ENCODE measurements at regions not wholly inside any gene's neighbourhood (a gene's known extent, or its start where the extent isn't known, plus 50 kb on each side); places are given as distances from the start of the nearest gene placed in this dataset.
"Not testable (repeated sequence)": the region's sequence is repeated elsewhere in the genome, so short reads cannot be mapped to it uniquely, and the experiment has no call there.

DNA sequence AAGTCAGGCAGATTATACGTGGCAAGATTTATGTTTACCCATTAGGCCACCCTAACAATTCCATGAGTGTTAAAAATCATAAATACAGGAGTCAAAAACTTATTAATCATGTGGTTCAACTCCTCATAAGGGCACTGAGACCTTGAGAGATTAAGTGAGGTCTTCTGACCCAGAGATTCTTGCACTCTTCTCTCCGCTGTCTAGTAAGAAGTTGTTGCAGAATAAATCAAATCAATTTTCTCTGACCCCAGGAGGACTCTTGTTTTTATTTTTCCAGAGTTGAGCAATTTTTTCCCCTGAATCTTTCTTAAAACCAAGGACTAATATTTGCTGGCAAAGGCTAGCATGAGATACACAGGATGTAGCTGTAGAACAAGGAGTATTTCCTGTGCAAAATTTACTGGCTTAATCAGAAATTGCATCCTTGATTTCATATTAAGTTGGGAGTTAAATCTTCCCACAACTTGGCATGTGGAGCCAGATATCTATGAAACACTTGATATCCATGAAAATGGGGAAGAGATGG, 90.9 kb upstream of the PTHLH start:
- DNase-seq: no peak

DNA sequence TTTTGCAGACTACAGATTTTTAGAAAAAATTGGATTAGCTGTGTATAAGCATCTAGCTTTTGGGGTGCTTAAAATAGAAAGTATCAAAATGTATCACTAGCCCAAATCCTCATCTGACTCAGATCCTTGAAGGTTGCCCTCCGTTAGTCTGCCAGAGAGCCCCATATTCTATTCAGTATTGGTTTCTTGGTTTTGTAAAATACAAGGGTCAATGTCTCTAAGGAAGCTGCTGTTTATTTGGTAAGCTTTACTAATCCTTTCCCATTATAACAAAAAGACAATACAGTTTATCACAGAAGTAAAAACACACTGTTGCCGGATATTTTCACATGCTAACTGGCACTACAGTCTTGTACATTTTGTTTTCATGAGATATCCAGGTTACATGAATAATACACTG, 92.8 kb upstream of the PTHLH start:
- no peak for DNase-seq

GRCh38 chr12:28065889-28066630, 93.5 kb upstream of the PTHLH start:
- no peak for DNase-seq

DNA sequence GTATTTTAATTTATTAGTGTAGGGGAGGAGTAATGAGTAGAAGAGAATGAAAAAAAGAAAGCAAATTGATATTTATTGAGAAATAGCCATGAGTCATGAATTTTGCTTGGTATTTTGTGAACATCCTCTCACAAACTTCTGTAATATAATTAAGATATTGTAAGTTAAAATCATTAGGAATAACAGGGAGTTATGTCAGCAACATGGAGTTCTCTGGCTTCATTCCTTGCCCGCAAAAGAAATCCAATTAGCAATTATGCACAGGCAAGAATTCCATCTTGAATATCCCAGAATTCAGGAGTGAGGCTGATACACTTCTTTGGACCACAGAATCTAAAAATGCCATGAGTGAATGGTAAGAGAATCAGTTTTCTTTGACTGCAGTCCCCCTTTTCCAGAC, 94.3 kb upstream of the PTHLH start:
- DNase-seq: no peak

- no peak for DNase-seq
These were observed 95.9 kb upstream of the PTHLH start for GRCh38 chr12:28068467-28068866.

GRCh38 chr12:28079539-28079938, 107.0 kb upstream of the PTHLH start:
- no peak for DNase-seq

- peak; percentile 49 for DNase-seq
These were observed 108.2 kb upstream of the CCDC91 start for GRCh38 chr12:28082096-28082495.

DNA sequence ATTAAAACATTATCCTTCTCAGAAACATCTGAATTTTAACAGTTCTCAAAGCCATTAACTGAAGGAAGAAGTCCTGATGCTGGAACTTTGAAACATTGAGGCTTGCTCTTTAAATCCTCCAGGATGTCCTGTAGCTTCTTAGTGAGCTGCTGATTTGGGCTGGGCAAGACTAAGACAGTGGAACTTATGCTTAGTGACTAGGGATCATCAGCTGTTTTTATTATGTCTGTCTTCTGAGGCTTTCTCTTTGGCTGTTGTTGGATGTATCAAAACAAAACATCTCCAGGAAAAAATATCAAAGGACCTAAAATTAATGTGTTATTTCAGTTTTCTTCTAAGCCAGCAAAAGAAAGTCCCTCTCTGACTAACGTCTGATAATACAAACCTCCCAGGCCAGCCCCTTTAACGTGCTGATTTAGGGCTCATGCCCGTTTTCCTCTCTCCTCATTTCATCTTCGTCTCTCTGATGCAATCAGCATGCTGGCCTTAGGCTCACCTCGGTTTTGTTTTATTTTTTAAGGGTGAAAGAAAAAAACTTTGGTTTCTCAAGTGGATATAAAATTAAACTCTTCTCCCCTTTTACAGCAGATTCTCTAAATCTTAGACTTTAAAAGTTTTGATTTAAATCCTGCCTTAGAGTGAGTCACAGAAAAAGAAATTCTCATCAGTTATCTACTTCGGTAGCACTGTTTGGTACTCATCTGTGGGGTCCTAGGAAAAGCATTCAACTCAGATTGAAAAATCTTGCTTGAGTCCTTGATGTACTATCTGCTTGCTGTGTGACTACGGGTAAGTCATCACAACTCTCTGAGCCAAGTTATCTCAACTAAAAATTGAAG, 106.2 kb upstream of the CCDC91 start:
- DNase-seq: no peak

DNA sequence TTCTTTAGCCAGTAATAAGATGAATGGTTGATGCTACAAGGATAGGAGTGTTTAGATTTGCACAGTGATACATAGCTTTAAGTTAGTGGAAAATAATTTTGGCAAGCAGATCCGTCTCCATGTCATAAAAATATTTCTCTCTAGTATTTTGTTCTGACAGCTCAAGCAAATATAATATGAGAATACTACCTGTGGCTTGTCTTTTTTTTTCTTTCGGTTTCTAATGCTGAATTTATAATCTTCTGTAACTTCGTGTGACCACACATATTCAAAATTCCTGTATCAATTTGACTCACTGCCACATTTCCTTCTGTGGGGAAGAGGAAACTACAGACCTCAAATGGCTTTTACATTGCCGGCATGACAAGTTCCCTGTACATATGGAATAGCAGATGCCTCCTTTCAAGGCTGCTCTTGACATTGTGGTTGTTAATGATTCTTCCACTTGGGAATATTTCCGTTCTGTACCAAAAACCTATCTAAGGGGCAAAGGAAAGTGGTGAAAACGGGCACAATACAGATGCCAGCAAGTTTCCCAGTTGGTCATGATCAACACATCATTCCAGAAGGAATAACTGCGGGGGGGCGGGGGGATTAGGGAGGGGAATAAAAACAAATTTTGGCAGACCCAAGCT, 103.6 kb upstream of the CCDC91 start:
- DNase-seq: peak; percentile 64

DNA sequence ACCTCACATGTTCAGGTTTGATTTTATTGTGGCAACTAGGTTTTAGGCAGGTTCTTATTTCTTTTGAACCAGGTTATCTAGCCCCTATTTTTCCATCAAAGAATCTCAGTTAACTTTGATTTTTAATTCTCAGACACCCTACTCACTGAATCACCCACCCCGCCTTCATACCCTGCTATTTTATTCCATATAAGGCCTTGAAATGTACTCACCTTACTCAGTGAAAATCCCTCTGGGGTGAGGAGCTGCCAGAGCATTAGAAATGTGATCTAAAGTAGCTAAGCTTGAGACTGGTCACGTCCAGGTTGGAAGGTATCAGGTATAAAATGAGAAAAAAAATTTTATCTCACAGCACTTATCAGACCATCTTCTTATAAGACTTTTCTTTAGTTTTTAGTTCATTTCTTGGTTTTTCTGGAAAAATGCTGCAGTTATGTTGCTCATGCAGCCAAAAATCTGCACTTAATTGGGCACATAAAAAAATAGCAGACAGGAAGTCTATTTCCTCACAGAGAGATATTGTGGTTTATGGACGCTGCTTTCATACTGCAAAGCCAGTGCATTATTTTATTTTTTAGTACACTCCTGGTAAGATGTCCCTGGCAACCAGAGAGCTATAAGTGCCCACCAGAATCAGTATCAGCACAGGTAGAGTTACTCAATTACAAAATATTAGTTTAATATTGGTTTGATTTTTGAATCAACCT, 101.5 kb upstream of the CCDC91 start:
- peak; percentile 28 for DNase-seq

DNA sequence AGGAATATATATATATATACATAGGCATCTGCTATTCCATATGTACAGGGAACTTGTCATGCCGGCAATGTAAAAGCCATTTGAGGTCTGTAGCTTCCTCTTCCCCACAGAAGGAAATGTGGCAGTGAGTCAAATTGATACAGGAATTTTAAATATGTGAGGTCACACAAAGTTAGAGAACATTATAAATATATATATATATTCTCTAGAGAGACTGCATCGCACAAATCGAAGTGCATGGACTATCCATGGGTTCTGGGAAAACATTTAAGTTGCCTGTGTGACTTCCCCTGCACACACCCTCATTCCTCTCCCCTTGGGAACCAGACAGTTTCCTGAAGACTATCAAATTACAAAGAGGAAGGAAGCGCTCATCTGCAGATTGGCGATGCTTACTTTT, 100.9 kb upstream of the CCDC91 start:
- DNase-seq: peak; percentile 75

DNA sequence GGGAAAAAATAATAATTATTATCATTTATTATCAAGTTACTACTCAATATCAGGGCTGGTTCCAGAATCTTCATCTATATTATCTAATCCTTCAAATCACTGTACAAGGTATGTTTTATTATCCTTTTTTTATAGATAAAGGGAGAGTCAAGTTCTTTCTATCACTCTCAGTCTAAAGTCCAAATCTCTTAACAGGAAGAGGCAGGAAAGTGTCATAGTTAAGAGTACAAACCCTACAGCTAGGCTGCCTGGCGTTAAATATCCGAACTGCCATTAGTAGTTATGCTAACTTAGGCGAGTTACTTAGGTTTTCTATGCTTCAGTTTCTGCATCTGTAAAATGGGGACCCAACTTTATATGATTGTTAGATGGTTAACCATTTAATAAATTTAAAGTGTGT, 99.4 kb upstream of the CCDC91 start:
- no peak for DNase-seq

DNA sequence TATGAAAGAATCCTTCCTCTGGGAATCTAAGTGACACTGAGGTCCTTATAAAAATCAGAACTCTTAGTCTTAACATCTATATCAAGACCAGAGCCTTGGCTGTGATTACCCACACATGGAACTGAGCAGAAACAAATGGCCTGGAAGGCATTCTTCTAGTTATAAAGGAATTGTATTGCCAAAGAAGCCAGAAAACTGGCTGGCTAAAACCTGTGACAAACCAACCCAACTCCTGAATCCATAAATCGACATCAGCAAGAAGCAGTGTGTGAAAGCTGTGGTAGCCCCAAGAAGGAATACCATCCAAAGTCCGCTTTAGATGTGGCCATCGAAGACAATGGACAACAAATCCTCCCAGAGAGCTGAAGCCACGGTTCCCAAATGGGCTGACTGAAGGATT, 97.9 kb upstream of the CCDC91 start:
- no peak for DNase-seq

GRCh38 chr12:28096649-28097048, 93.6 kb upstream of the CCDC91 start:
- DNase-seq: no peak

DNA sequence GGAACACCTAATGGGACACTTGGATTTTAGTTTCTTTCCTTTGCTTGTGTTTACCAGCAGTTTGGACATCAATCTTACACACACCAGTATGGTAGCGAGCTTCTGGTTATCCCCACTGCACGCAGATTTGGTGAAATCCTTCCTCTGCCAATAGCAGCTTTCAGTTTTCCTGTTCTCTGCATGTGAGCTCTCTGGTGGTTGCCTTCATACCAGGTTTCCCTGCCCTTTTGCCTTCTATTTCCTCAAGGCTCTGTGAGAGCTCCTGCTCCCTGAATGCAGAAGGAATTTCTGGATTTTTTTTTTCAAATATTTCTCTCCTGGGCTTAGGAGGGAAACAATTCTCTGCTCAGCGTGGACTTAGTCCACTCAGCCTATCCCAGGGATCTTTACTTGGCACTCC, 93.0 kb upstream of the CCDC91 start:
- no peak for DNase-seq

GRCh38 chr12:28099245-28099644, 91.0 kb upstream of the CCDC91 start:
- DNase-seq: not testable (repeated sequence)

- DNase-seq: no peak
These were observed 90.4 kb upstream of the CCDC91 start for GRCh38 chr12:28099871-28100270.

DNA sequence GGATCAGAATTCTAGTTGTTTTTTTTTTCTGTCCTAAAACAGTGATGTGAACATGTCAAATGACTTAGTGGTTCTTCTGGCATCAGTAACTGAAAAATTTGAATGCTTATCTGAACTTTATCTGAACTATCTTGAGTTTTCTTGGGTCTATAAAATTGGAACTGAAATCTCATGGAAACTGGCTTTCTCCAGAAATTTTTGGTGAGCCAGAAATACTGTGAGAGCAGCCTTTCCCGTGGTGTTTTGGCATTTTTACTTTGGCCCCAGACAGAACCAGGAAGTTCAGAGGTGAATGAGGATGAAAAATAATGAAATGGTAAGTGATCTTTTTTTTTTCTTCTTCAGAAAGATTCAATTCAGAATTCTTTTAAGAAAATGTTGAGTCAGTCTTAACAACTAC, 89.5 kb upstream of the CCDC91 start:
- DNase-seq: no peak

DNA sequence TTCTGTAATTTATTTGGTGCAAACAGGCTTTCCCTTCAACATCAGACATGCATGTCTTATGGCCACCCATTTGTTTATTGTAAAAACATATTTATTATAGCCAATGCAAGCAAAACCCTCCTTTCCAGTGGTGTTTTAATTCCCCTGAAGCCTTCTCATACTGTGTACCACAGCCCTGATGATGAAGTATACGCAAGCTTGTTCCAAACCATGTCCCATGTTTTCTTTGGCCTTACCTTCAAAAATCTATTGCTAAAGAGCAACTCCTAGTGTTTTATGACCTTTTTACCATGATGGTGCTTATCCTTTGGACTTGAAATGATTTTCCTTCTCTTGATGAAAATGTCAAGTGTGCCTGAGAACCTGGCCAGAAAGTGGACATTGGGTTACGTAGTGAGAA, 85.9 kb upstream of the CCDC91 start:
- DNase-seq: no peak

GRCh38 chr12:28104903-28105864, 85.1 kb upstream of the CCDC91 start:
- no peak for DNase-seq

GRCh38 chr12:28107679-28108078, 82.6 kb upstream of the CCDC91 start:
- no peak for DNase-seq

DNA sequence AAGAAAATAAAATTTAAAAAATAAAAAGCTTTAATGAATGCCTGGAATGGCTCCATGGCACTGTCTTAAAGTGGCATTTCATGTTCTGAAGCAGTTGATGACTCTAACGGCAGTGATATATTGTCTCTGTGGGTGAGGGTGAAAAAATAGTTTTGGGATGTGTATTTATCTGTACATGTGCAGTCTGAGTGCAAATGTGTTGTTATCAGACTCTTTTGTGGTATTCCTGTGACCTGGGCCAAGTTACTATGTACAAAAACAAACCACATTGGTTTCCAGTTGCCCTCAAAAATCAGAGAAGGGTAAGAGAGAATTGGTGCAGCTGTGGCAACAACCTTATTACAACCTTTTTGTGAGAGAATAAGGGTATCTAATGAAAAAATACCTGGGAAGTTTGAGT, 81.7 kb upstream of the CCDC91 start:
- no peak for DNase-seq
